HUES6 (cell line): ENCODE measurements at regions not wholly inside any gene's neighbourhood (a gene's known extent, or its start where the extent isn't known, plus 50 kb on each side); places are given as distances from the start of the nearest gene placed in this dataset.

ENCODE experiments used
- H3K27ac ChIP-seq: 2 replicates; pipeline ENCODE4 v1.7.0; 2013; ENCODE audit warnings: low read depth, mild to moderate bottlenecking, low read length, inconsistent platforms
- H3K27me3 ChIP-seq: 2 replicates; pipeline ENCODE4 v1.6.1; 2013; ENCODE audit warnings: low read length; ENCODE audit not compliant: control insufficient read depth, insufficient read depth
- H3K36me3 ChIP-seq: 2 replicates; pipeline ENCODE4 v1.6.1; 2013; ENCODE audit warnings: low read length; ENCODE audit not compliant: control insufficient read depth, insufficient read depth
- H3K4me1 ChIP-seq: 2 replicates; pipeline ENCODE4 v1.6.1; 2013; ENCODE audit warnings: low read length; ENCODE audit not compliant: control insufficient read depth, insufficient read depth
- H3K4me3 ChIP-seq: 2 replicates; pipeline ENCODE4 v1.5.1; 2013; ENCODE audit warnings: low read depth, low read length
- H3K9ac ChIP-seq: one replicate; pipeline ENCODE4 v1.6.1; 2013; ENCODE audit warnings: mild to moderate bottlenecking, low read length
- H3K9me3 ChIP-seq: 2 replicates; pipeline ENCODE4 v1.6.1; 2013; ENCODE audit warnings: low read depth, low read length; ENCODE audit not compliant: control insufficient read depth, insufficient read depth

- Histone ChIP-seq H3K27ac (no peak overlapping the region), H3K4me1 (no peaks in the 10 kb centered on the region), H3K9me3 (no peaks in the 10 kb centered on the region), H3K4me3 (no peak overlapping the region), H3K36me3 (no peaks in the 10 kb centered on the region), H3K27me3 (no peaks in the 10 kb centered on the region), H3K9ac (no peak overlapping the region)
These were observed 279.4 kb upstream of the UBE2E2 start for GRCh38 chr3:22923711-22924110.

- H3K27ac ChIP-seq: no peak overlapping the region
- H3K36me3 ChIP-seq: no peaks in the 10 kb centered on the region
- H3K4me3 ChIP-seq: no peak overlapping the region
- H3K4me1 ChIP-seq: no peaks in the 10 kb centered on the region
- no peak overlapping the region for H3K9ac ChIP-seq
- no peaks in the 10 kb centered on the region for H3K9me3 ChIP-seq
- no peaks in the 10 kb centered on the region for H3K27me3 ChIP-seq
These were observed 274.7 kb upstream of the UBE2E2 start for GRCh38 chr3:22928216-22929110.

- Histone ChIP-seq H3K27me3 (no peaks in the 10 kb centered on the region), H3K36me3 (no peaks in the 10 kb centered on the region), H3K9me3 (no peaks in the 10 kb centered on the region), H3K4me1 (no peaks in the 10 kb centered on the region), H3K27ac (no peak overlapping the region), H3K4me3 (no peak overlapping the region), H3K9ac (no peak overlapping the region)
These were observed 269.9 kb upstream of the UBE2E2 start for GRCh38 chr3:22933051-22933840.

DNA sequence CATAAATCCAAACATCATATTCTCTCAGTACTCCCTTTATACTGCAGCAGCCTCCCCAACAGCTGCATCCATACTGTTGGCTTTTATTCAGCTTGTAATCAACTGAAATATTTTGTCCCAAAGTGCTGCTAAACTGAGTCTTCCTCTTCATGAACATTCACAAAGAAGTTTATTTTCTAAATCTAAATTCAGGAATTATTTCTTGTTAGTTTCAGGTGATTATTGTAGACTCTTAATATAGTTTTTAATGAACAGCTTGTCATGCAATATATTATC, 269.3 kb upstream of the UBE2E2 start:
- Histone ChIP-seq H3K36me3 (no peaks in the 10 kb centered on the region), H3K9ac (no peak overlapping the region), H3K9me3 (no peaks in the 10 kb centered on the region), H3K27me3 (no peaks in the 10 kb centered on the region), H3K4me3 (no peak overlapping the region), H3K4me1 (no peaks in the 10 kb centered on the region), H3K27ac (no peak overlapping the region)

DNA sequence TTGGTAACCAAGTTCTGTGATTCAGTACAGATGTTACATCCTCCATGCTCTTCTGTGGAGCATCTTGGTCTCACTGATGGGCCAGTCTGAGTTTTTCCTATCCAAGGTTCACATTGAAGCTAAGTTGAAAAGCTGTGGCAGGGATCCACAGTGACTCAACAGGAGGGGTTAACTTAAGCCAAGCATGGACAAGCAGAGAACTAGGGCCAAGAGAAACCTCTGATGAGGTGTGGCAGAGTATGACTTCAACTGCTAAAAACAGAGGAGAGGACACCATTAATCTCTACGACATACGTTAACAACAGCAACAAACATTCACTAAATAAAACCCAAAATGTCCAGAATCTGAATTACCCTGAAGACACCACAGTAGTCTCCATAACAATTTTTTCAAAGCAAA, 268.1 kb upstream of the UBE2E2 start:
- Histone ChIP-seq H3K27me3 (no peaks in the 10 kb centered on the region), H3K9ac (no peak overlapping the region), H3K27ac (no peak overlapping the region), H3K36me3 (no peaks in the 10 kb centered on the region), H3K9me3 (no peaks in the 10 kb centered on the region), H3K4me3 (no peak overlapping the region), H3K4me1 (no peaks in the 10 kb centered on the region)

DNA sequence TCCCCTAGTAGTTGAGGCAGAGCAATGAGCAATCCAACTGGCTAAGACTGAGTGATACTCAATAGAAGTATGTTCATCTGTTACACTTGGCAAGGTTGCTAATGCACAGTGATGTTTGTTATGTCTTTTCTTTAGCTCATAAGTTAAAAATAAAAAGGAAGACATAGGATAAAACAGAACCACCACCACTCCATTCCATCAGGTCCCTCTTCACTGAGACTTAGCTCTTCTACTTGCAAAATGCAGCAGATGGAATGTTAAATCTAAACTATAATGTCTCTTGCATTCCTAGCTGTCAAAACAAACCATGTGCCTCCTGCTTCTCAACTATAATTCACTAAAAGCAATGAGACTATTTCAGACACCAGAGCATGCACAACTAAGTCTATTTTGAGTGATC, 265.6 kb upstream of the UBE2E2 start:
- H3K36me3 ChIP-seq: no peaks in the 10 kb centered on the region

GRCh38 chr3:22938739-22939138, 264.4 kb upstream of the UBE2E2 start:
- Histone ChIP-seq H3K27ac (no peak overlapping the region), H3K27me3 (no peaks in the 10 kb centered on the region), H3K9me3 (no peaks in the 10 kb centered on the region), H3K9ac (no peak overlapping the region), H3K4me1 (no peaks in the 10 kb centered on the region), H3K36me3 (no peaks in the 10 kb centered on the region), H3K4me3 (no peak overlapping the region)

More for the DNA sequence above, 265.6 kb upstream of the UBE2E2 start:
- Histone ChIP-seq H3K4me3 (no peak overlapping the region), H3K4me1 (no peaks in the 10 kb centered on the region), H3K27ac (no peak overlapping the region), H3K9ac (no peak overlapping the region), H3K9me3 (no peaks in the 10 kb centered on the region), H3K27me3 (no peaks in the 10 kb centered on the region)

DNA sequence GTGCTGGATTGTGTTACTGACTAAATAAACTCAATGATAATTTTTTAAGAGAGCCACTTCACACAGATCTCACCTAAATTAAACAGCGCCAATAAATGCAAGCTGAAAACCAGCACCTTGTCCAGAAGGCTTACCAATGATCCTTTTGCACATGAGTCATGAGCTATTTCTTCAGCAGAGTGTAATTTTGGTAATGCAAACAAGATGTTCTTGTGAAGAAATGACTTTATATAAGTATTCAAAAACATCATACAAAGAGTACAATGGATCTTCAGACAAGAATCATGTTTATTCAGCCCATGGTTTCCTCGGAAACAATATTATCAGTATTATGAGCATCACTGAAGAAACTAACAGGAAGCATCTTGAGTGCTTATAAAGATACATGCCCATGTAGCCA, 263.8 kb upstream of the UBE2E2 start:
- Histone ChIP-seq H3K27ac (no peak overlapping the region), H3K4me1 (no peaks in the 10 kb centered on the region), H3K9me3 (no peaks in the 10 kb centered on the region), H3K4me3 (no peak overlapping the region), H3K9ac (no peak overlapping the region), H3K27me3 (no peaks in the 10 kb centered on the region), H3K36me3 (no peaks in the 10 kb centered on the region)

DNA sequence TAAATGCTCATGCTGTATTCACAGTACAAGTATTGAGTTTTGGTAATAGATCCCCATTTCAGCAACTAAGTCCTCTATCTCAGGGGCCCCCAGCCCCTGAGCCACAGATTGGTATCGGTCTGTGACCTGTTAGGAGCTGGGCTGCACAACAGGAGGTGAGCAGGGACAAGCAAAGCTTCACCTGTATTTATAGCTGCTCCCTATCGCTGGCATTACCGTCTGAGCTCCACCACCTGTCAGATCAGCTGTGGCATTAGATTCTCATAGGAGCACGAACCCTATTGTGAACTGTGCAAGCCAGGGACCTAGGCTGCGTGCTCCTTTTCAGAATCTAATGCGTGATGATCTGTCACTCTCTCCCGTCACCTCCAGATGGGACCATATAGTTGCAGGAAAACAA, 262.8 kb upstream of the UBE2E2 start:
- H3K4me1 ChIP-seq: no peaks in the 10 kb centered on the region
- H3K9me3 ChIP-seq: no peaks in the 10 kb centered on the region
- H3K27me3 ChIP-seq: no peaks in the 10 kb centered on the region
- no peak overlapping the region for H3K9ac ChIP-seq
- H3K36me3 ChIP-seq: no peaks in the 10 kb centered on the region
- no peak overlapping the region for H3K27ac ChIP-seq
- H3K4me3 ChIP-seq: no peak overlapping the region

- no peaks in the 10 kb centered on the region for H3K9me3 ChIP-seq
- no peaks in the 10 kb centered on the region for H3K36me3 ChIP-seq
- no peaks in the 10 kb centered on the region for H3K4me1 ChIP-seq
- H3K9ac ChIP-seq: no peak overlapping the region
- H3K27ac ChIP-seq: no peak overlapping the region
- no peak overlapping the region for H3K4me3 ChIP-seq
- no peaks in the 10 kb centered on the region for H3K27me3 ChIP-seq
These were observed 260.1 kb upstream of the UBE2E2 start for GRCh38 chr3:22942981-22943380.

GRCh38 chr3:22947851-22948250, 255.3 kb upstream of the UBE2E2 start:
- Histone ChIP-seq H3K9me3 (peaks cover 4% of the 10 kb centered on the region; the same call in 1 of the 2 replicates), H3K27me3 (no peaks in the 10 kb centered on the region)

More at GRCh38 chr3:22947851-22948250, 255.3 kb upstream of the UBE2E2 start:
- no peak overlapping the region for H3K4me3 ChIP-seq
- H3K36me3 ChIP-seq: no peaks in the 10 kb centered on the region
- H3K9ac ChIP-seq: no peak overlapping the region
- H3K27ac ChIP-seq: no peak overlapping the region
- H3K4me1 ChIP-seq: no peaks in the 10 kb centered on the region
